Endodermal cell (in vitro differentiated cells): ENCODE measurements at regions not wholly inside any gene's neighbourhood (a gene's known extent, or its start where the extent isn't known, plus 50 kb on each side); places are given as distances from the start of the nearest gene placed in this dataset.

Experiments
- DNase-seq: peaks from one replicate; pipeline ENCODE4 v3.0.0-alpha.2; 2017
- H3K27ac ChIP-seq: 2 replicates; pipeline ENCODE4 v1.5.1; 2013; ENCODE audit warnings: mild to moderate bottlenecking, low read depth, low read length, moderate library complexity
- H3K27me3 ChIP-seq: 2 replicates; pipeline ENCODE4 v1.6.1; 2013; ENCODE audit warnings: mild to moderate bottlenecking, low read length, moderate library complexity; ENCODE audit not compliant: insufficient read depth, control insufficient read depth, poor library complexity, severe bottlenecking
- H3K36me3 ChIP-seq: 2 replicates; pipeline ENCODE4 v1.7.0; 2013; ENCODE audit warnings: mild to moderate bottlenecking, low read length, moderate library complexity; ENCODE audit not compliant: control insufficient read depth, insufficient read depth
- H3K4me1 ChIP-seq: one replicate; pipeline ENCODE4 v1.7.0; 2013; ENCODE audit warnings: low read length; ENCODE audit not compliant: control insufficient read depth, insufficient read depth
- H3K4me3 ChIP-seq: 2 replicates; pipeline ENCODE4 v1.5.1; 2013; ENCODE audit warnings: mild to moderate bottlenecking, low read length, moderate library complexity
- H3K9ac ChIP-seq: 2 replicates; pipeline ENCODE4 v1.6.1; 2013; ENCODE audit warnings: mild to moderate bottlenecking, low read length, moderate library complexity; ENCODE audit not compliant: poor library complexity, severe bottlenecking; ENCODE audit errors: extremely low read depth
- H3K9me3 ChIP-seq: 2 replicates; pipeline ENCODE4 v1.6.1; 2013; ENCODE audit warnings: mild to moderate bottlenecking, low read length, moderate library complexity; ENCODE audit not compliant: control insufficient read depth
- H3K27ac Mint-ChIP-seq: 2 replicates; pipeline ENCODE4 v1.8.0; 2020; ENCODE audit warnings: mixed read lengths
- H3K27me3 Mint-ChIP-seq: 2 replicates; pipeline ENCODE4 v1.8.0; 2021; ENCODE audit warnings: mild to moderate bottlenecking, mixed read lengths; ENCODE audit not compliant: insufficient read depth
- H3K36me3 Mint-ChIP-seq: 2 replicates; pipeline ENCODE4 v1.8.0; 2020; ENCODE audit warnings: low read depth, mixed read lengths
- H3K4me1 Mint-ChIP-seq: 2 replicates; pipeline ENCODE4 v1.8.0; 2020; ENCODE audit warnings: mixed read lengths
- H3K4me3 Mint-ChIP-seq: 2 replicates; pipeline ENCODE4 v1.8.0; 2020; ENCODE audit warnings: mild to moderate bottlenecking, moderate library complexity, mixed read lengths
- H3K9me3 Mint-ChIP-seq: 2 replicates; pipeline ENCODE4 v1.8.0; 2020; ENCODE audit warnings: mild to moderate bottlenecking, mixed read lengths
- WGBS, 2 experiments: methylation state at CpG; one replicate each; pipeline versions ENCODE4 v1.1.5 to v1.1.7; 2013; ENCODE audit warnings: missing lambda C conversion rate in 2 of 2, mixed read lengths in 1 of 2; ENCODE audit not compliant: insufficient coverage in 1 of 2, insufficient read length in 1 of 2; 5-methylcytosine and 5-hydroxymethylcytosine counted together
- TF ChIP-seq, protein P1 (sequence below): fragments of 200-600 bp; sonication (generic); conservative IDR thresholded peaks from 2 replicates; pipeline ENCODE4 v1.5.0; 2021; ENCODE audit warnings: antibody characterized with exemption, mild to moderate bottlenecking

DNA sequence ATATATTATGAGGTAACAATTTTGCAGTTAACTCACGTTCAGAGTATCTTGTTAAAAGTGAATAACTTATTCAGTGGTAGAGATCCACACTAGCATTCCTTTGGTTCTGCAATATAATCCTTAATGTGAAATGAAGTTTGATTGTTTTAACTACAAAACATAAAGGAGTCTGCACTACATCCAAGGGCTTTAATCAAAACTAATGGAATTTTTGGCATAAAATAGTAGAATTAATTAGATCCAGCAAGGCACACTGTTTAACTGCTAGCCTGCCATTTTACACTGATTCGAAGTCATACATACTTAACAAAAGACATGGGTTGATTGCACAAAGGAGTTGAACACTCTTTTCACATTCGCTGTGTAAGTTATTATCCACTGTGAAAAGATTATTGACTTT, 263.0 kb upstream of the ROBO2 start:
- Mint-ChIP-seq H3K4me1 (no peaks in the 10 kb centered on the region), H3K27me3 (no peaks in the 10 kb centered on the region), H3K4me3 (no peak overlapping the region), H3K9me3 (peaks cover 5% of the 10 kb centered on the region), H3K27ac (no peak overlapping the region), H3K36me3 (no peaks in the 10 kb centered on the region)
- no peaks in the 10 kb centered on the region for H3K27me3 ChIP-seq
- WGBS, 2 experiments: 95% methylated on average over 3 of the region's 3 CpGs; no CpG with 5 or more reads in 1 of the 2 experiments
- H3K27ac ChIP-seq: no peak overlapping the region
- TF ChIP-seq, protein P1, sequence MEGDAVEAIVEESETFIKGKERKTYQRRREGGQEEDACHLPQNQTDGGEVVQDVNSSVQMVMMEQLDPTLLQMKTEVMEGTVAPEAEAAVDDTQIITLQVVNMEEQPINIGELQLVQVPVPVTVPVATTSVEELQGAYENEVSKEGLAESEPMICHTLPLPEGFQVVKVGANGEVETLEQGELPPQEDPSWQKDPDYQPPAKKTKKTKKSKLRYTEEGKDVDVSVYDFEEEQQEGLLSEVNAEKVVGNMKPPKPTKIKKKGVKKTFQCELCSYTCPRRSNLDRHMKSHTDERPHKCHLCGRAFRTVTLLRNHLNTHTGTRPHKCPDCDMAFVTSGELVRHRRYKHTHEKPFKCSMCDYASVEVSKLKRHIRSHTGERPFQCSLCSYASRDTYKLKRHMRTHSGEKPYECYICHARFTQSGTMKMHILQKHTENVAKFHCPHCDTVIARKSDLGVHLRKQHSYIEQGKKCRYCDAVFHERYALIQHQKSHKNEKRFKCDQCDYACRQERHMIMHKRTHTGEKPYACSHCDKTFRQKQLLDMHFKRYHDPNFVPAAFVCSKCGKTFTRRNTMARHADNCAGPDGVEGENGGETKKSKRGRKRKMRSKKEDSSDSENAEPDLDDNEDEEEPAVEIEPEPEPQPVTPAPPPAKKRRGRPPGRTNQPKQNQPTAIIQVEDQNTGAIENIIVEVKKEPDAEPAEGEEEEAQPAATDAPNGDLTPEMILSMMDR: no peak
- H3K4me1 ChIP-seq: no peaks in the 10 kb centered on the region
- no peak overlapping the region for H3K9ac ChIP-seq
- no peaks in the 10 kb centered on the region for H3K36me3 ChIP-seq
- no peak for DNase-seq
- H3K9me3 ChIP-seq: no peaks in the 10 kb centered on the region
- H3K4me3 ChIP-seq: no peak overlapping the region

DNA sequence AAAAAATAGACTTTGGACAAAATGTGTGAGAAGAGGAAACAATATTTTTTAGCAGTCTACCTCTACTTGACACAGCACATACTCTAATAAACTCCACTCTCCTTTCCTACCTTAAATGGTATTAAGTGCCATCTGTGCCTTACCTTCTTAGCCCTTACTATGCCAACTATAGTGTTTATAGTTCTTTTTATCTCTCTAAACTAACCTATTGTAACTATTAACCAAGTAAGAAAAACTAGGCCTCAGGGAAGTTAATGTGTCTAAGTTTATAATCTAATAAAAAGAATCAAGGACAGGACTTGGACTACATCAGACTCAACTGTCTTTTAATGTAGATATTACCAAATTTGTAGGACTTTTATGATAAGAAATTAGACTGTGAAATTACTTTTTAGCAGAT, 251.7 kb upstream of the ROBO2 start:
- H3K4me3 Mint-ChIP-seq: no peak overlapping the region
- no peaks in the 10 kb centered on the region for H3K36me3 ChIP-seq
- peaks cover 4% of the 10 kb centered on the region for H3K4me1 Mint-ChIP-seq
- H3K9ac ChIP-seq: no peak overlapping the region
- no peak overlapping the region for H3K27ac Mint-ChIP-seq
- no peaks in the 10 kb centered on the region for H3K27me3 Mint-ChIP-seq
- no peaks in the 10 kb centered on the region for H3K4me1 ChIP-seq
- H3K27ac ChIP-seq: no peak overlapping the region
- H3K9me3 Mint-ChIP-seq: peaks cover 4% of the 10 kb centered on the region
- no peak overlapping the region for H3K4me3 ChIP-seq
- H3K9me3 ChIP-seq: no peaks in the 10 kb centered on the region
- no peaks in the 10 kb centered on the region for H3K27me3 ChIP-seq
- no peak for DNase-seq
- TF ChIP-seq, protein P1: no peak
- no peaks in the 10 kb centered on the region for H3K36me3 Mint-ChIP-seq

DNA sequence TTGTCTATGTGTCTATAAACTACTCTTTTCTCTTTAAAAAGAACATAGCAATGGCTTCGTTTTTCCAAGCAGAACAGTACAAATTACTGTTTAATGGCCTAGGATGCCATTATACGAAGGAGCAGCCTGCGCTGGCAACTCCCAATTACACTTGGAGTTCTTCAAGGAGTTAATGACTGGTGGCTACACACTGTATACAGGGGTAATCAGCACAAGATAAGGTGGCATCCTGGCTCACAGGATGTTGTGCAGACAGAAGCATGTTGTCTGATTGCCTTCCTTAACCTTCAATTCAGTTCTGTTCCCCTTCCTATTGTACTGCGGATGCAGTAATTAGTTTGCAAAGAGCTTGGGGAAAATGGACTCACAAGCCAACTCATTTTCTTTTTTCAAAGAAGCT, 250.7 kb upstream of the ROBO2 start:
- Histone ChIP-seq H3K36me3 (no peaks in the 10 kb centered on the region), H3K27me3 (no peaks in the 10 kb centered on the region), H3K27ac (no peak overlapping the region), H3K4me1 (no peaks in the 10 kb centered on the region), H3K4me3 (no peak overlapping the region), H3K9ac (no peak overlapping the region), H3K9me3 (no peaks in the 10 kb centered on the region)
- Mint-ChIP-seq H3K27ac (no peak overlapping the region), H3K9me3 (no peaks in the 10 kb centered on the region), H3K4me3 (no peak overlapping the region), H3K36me3 (no peaks in the 10 kb centered on the region), H3K4me1 (peaks cover 4% of the 10 kb centered on the region), H3K27me3 (no peaks in the 10 kb centered on the region)
- whole genome bisulfite sequencing, 2 experiments: 87 to 100% methylated on average over 2 to 4 of the region's 4 CpGs
- DNase-seq: no peak
- TF ChIP-seq, protein P1: no peak
